ENCODE measurements at regions not wholly inside any gene's neighbourhood (a gene's known extent, or its start where the extent isn't known, plus 50 kb on each side); places are given as distances from the start of the nearest gene placed in this dataset.
"Not testable (repeated sequence)": the region's sequence is repeated elsewhere in the genome, so short reads cannot be mapped to it uniquely, and the experiment has no call there.

- no peak for FAIRE-seq
- DNase-seq (ENCODE audit: insufficient read length, low spot score) = no peak
These were observed 1279.5 kb upstream of the CITED2 start for GRCh38 chr6:140653972-140654371.

- DNase-seq (ENCODE audit: insufficient read length, low spot score) (no peak), FAIRE-seq (no peak)
These were observed 1279.1 kb upstream of the CITED2 start for GRCh38 chr6:140653506-140653905.

- not testable (repeated sequence) for FAIRE-seq; DNase-seq (ENCODE audit: insufficient read length, low spot score)
These were observed 1275.1 kb upstream of the CITED2 start for GRCh38 chr6:140649502-140649901.

GRCh38 chr6:140647322-140647721 is 1272.9 kb upstream of the CITED2 start:
- not testable (repeated sequence) for FAIRE-seq; DNase-seq (ENCODE audit: insufficient read length, low spot score)

GRCh38 chr6:140644017-140644416 is 1269.6 kb upstream of the CITED2 start:
- FAIRE-seq (no peak), DNase-seq (ENCODE audit: insufficient read length, low spot score) (no peak)

GRCh38 chr6:140641412-140641811 is 1267.0 kb upstream of the CITED2 start:
- FAIRE-seq (no peak), DNase-seq (ENCODE audit: insufficient read length, low spot score) (no peak)

GRCh38 chr6:140636908-140637402 is 1262.5 kb upstream of the CITED2 start:
- DNase-seq (ENCODE audit: insufficient read length, low spot score) = no peak
- FAIRE-seq = no peak

GRCh38 chr6:140636271-140636907 is 1261.9 kb upstream of the CITED2 start:
- DNase-seq (ENCODE audit: insufficient read length, low spot score) = no peak
- no peak for FAIRE-seq

- DNase-seq (ENCODE audit: insufficient read length, low spot score) (no peak), FAIRE-seq (no peak)
These were observed 1252.6 kb upstream of the CITED2 start for GRCh38 chr6:140627002-140627401.

GRCh38 chr6:140623498-140623897 is 1249.0 kb upstream of the CITED2 start:
- no peak for FAIRE-seq
- no peak for DNase-seq (ENCODE audit: insufficient read length, low spot score)

GRCh38 chr6:140620496-140620895 is 1246.0 kb upstream of the CITED2 start:
- DNase-seq (ENCODE audit: insufficient read length, low spot score) (no peak), FAIRE-seq (no peak)

- FAIRE-seq (no peak), DNase-seq (ENCODE audit: insufficient read length, low spot score) (no peak)
These were observed 1235.5 kb upstream of the CITED2 start for GRCh38 chr6:140609956-140610355.

GRCh38 chr6:140609321-140609720 is 1234.9 kb upstream of the CITED2 start:
- FAIRE-seq = no peak
- DNase-seq (ENCODE audit: insufficient read length, low spot score) = no peak

- FAIRE-seq (no peak), DNase-seq (ENCODE audit: insufficient read length, low spot score) (no peak)
These were observed 1230.3 kb upstream of the CITED2 start for GRCh38 chr6:140604786-140605185.

- no peak for DNase-seq (ENCODE audit: insufficient read length, low spot score)
- no peak for FAIRE-seq
These were observed 1228.2 kb upstream of the CITED2 start for GRCh38 chr6:140602431-140603248.

- no peak for FAIRE-seq
- DNase-seq (ENCODE audit: insufficient read length, low spot score) = no peak
These were observed 1226.8 kb upstream of the CITED2 start for GRCh38 chr6:140601021-140601808.

GRCh38 chr6:140599916-140600315 is 1225.5 kb upstream of the CITED2 start:
- DNase-seq (ENCODE audit: insufficient read length, low spot score) (no peak), FAIRE-seq (no peak)

GRCh38 chr6:140597181-140597580 is 1222.7 kb upstream of the CITED2 start:
- DNase-seq (ENCODE audit: insufficient read length, low spot score) (no peak), FAIRE-seq (no peak)

- DNase-seq (ENCODE audit: insufficient read length, low spot score) = no peak
- no peak for FAIRE-seq
These were observed 1220.3 kb upstream of the CITED2 start for GRCh38 chr6:140594806-140595128.

GRCh38 chr6:140592877-140593276 is 1218.4 kb upstream of the CITED2 start:
- FAIRE-seq = no peak
- no peak for DNase-seq (ENCODE audit: insufficient read length, low spot score)

GRCh38 chr6:140590641-140591040 is 1216.2 kb upstream of the CITED2 start:
- FAIRE-seq (no peak), DNase-seq (ENCODE audit: insufficient read length, low spot score) (no peak)
